ENCODE measurements at regions not wholly inside any gene's neighbourhood (a gene's known extent, or its start where the extent isn't known, plus 50 kb on each side); places are given as distances from the start of the nearest gene placed in this dataset.

DNA sequence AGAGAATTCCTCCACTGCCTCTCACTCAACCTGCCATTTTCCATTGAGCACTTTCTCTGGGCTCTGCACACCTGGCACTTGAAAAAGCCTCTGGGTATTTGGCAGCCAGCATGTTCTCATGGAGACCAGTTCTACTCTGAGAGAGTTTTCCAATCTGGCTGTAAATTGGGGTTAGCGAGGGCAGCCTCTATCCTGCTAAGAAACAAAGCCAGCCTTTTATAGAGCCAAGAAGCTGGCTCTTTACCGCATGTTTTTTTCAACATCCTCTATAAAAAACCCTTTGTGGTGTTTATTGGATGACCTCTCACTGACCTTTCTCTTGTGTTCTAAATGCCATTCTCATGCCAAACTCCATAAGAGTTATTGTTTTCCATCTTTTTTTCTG lies 52.6 kb upstream of the RCBTB2 start:
- H3K4me1 ChIP-seq (ENCODE audit: control insufficient read depth, insufficient read depth, low read length), result peaks cover 26% of the 10 kb centered on the region
- no TSS peak for BruUV-seq (replicated peaks)
- in situ Hi-C loops (cut with MboI), result no loop called here
- RAD21 ChIA-PET (ENCODE audit: unreplicated experiment), result no interaction called here
- no peak overlapping the region for H3K9ac ChIP-seq (ENCODE audit: control insufficient read depth, insufficient read depth, low read length)
- peak overlapping the region; percentile 17; the same call in 1 of the 2 replicates for H3K4me2 ChIP-seq (ENCODE audit: control insufficient read depth, insufficient read depth)
- no peak for FAIRE-seq
- POLR2A ChIA-PET, result no interaction called here
- no peaks in the 10 kb centered on the region for H3K79me2 ChIP-seq (ENCODE audit: control insufficient read depth, insufficient read depth, low read length)
- peaks cover 4% of the 10 kb centered on the region for H3K9me3 ChIP-seq (replicated peaks; ENCODE audit: control insufficient read depth, insufficient read depth, low read length)
- intact Hi-C loops (cut with micrococcal nuclease; ENCODE audit: unreplicated experiment), result no loop called here
- no peak for DNase-seq (ENCODE audit: low read depth, low spot score)
- H3K27ac ChIP-seq (ENCODE audit: control insufficient read depth, insufficient read depth), result no peak overlapping the region
- no peak for TF ChIP-seq HDAC2 (IDR thresholded peaks at IDR 0.05)
- TF ChIP-seq, protein P1, sequence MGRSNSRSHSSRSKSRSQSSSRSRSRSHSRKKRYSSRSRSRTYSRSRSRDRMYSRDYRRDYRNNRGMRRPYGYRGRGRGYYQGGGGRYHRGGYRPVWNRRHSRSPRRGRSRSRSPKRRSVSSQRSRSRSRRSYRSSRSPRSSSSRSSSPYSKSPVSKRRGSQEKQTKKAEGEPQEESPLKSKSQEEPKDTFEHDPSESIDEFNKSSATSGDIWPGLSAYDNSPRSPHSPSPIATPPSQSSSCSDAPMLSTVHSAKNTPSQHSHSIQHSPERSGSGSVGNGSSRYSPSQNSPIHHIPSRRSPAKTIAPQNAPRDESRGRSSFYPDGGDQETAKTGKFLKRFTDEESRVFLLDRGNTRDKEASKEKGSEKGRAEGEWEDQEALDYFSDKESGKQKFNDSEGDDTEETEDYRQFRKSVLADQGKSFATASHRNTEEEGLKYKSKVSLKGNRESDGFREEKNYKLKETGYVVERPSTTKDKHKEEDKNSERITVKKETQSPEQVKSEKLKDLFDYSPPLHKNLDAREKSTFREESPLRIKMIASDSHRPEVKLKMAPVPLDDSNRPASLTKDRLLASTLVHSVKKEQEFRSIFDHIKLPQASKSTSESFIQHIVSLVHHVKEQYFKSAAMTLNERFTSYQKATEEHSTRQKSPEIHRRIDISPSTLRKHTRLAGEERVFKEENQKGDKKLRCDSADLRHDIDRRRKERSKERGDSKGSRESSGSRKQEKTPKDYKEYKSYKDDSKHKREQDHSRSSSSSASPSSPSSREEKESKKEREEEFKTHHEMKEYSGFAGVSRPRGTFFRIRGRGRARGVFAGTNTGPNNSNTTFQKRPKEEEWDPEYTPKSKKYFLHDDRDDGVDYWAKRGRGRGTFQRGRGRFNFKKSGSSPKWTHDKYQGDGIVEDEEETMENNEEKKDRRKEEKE (IDR thresholded peaks at IDR 0.05), result no peak
- no peak; the same call in 2 of the 3 replicates for ATAC-seq
- H3K27me3 ChIP-seq (replicated peaks in 1 of 2; ENCODE audit: control insufficient read depth in 2 of 2, insufficient read depth in 2 of 2, low read length in 1 of 2), result no peaks in the 10 kb centered on the region
- H3K4me3 ChIP-seq, result no peak overlapping the region
- no peak overlapping the region for H2AFZ ChIP-seq (ENCODE audit: control insufficient read depth, low read depth, low read length)
- WGBS (ENCODE audit: insufficient coverage, insufficient replicate concordance, low lambda C conversion rate, missing lambda C conversion rate), result 95% methylated on average over 2 of the region's 2 CpGs
- CTCF ChIA-PET, result no interaction called here
- H4K20me1 ChIP-seq (ENCODE audit: control insufficient read depth, insufficient read depth), result no peaks in the 10 kb centered on the region
- H3K36me3 ChIP-seq (ENCODE audit: control insufficient read depth in 2 of 2, insufficient read depth in 2 of 2, low read length in 1 of 2), result no peaks in the 10 kb centered on the region
- SMC1A ChIA-PET (ENCODE audit: uncharacterized antibody, unreplicated experiment), result interaction anchor here (0.6 to 1.6 kb wide), 2 partner anchors 20 to 251 kb away, joined by 3 to 7 read pairs; no protein-coding TSS in a partner anchor

DNA sequence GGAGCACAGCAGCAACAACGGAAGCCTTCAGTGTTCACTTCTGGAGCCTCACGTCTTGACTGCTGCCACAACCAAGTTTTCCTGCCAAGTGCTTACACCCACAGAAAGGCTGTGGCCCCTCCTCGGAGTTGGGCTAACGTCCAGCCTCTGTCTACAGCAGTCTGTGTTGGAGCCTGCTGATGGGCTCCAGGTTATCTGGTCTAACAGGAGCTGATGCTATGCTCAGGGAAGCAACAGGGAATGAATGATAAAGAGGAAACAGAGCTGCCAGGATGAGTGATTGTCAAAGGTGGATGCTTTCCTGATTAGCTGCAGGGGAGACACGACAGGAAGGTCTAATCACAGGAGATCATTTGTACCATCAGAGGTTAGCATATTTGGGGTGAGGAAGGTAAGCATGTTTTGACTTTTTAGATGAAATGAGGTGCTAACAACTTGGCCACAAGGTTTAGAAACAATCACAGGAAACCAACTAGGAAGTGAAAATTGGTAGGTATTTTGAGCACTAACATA lies 53.8 kb upstream of the RCBTB2 start:
- BruUV-seq (replicated peaks), result no TSS peak
- Histone ChIP-seq H3K27ac (ENCODE audit: control insufficient read depth, insufficient read depth) (peak overlapping the region; percentile 45), H3K79me2 (ENCODE audit: control insufficient read depth, insufficient read depth, low read length) (no peaks in the 10 kb centered on the region), H2AFZ (ENCODE audit: control insufficient read depth, low read depth, low read length) (peak overlapping the region; percentile 3; the same call in 1 of the 2 replicates), H3K36me3 (ENCODE audit: control insufficient read depth in 2 of 2, insufficient read depth in 2 of 2, low read length in 1 of 2) (no peaks in the 10 kb centered on the region), H3K9ac (ENCODE audit: control insufficient read depth, insufficient read depth, low read length) (peak overlapping the region; percentile 1; the same call in 1 of the 2 replicates), H3K9me3 (replicated peaks; ENCODE audit: control insufficient read depth, insufficient read depth, low read length) (peaks cover 6% of the 10 kb centered on the region), H3K4me3 (no peak overlapping the region), H3K4me2 (ENCODE audit: control insufficient read depth, insufficient read depth) (peak overlapping the region; percentile 45), H3K27me3 (replicated peaks in 1 of 2; ENCODE audit: control insufficient read depth in 2 of 2, insufficient read depth in 2 of 2, low read length in 1 of 2) (no peaks in the 10 kb centered on the region), H3K4me1 (ENCODE audit: control insufficient read depth, insufficient read depth, low read length) (peaks cover 31% of the 10 kb centered on the region), H4K20me1 (ENCODE audit: control insufficient read depth, insufficient read depth) (no peaks in the 10 kb centered on the region)
- SMC1A ChIA-PET (ENCODE audit: uncharacterized antibody, unreplicated experiment), result no interaction called here
- ATAC-seq (peak; percentile 46), DNase-seq (ENCODE audit: low read depth, low spot score) (no peak), FAIRE-seq (no peak)
- in situ Hi-C loops (cut with MboI) (no loop called here), intact Hi-C loops (cut with micrococcal nuclease; ENCODE audit: unreplicated experiment) (no loop called here)
- POLR2A ChIA-PET, result no interaction called here
- CTCF ChIA-PET, result no interaction called here
- WGBS (ENCODE audit: insufficient coverage, insufficient replicate concordance, low lambda C conversion rate, missing lambda C conversion rate), result 9% methylated on average over 5 of the region's 5 CpGs
- RAD21 ChIA-PET (ENCODE audit: unreplicated experiment), result interaction anchor here (0.7 kb wide), 1 partner anchor 9 kb away, joined by 3 read pairs; no protein-coding TSS in a partner anchor
- TF ChIP-seq KDM1A (IDR thresholded peaks at IDR 0.05; ENCODE audit: borderline replicate concordance) (no peak), KAT2A (conservative IDR thresholded peaks at IDR 0.05; ENCODE audit: control insufficient read depth, low read depth, low read length) (no peak), TBL1XR1 (IDR thresholded peaks at IDR 0.05; ENCODE audit: low read depth, low read length) (no peak), SPI1 (IDR thresholded peaks at IDR 0.05; ENCODE audit: borderline replicate concordance, insufficient read depth, low read depth, low read length) (peak; percentile 48; the same call in 1 of the 2 replicates), MYC (IDR thresholded peaks at IDR 0.05; ENCODE audit: insufficient read depth, insufficient read length, insufficient replicate concordance, low read length, severe bottlenecking) (no peak), ESRRA (IDR thresholded peaks at IDR 0.05; ENCODE audit: low read length) (no peak)
- TF ChIP-seq, protein P2, sequence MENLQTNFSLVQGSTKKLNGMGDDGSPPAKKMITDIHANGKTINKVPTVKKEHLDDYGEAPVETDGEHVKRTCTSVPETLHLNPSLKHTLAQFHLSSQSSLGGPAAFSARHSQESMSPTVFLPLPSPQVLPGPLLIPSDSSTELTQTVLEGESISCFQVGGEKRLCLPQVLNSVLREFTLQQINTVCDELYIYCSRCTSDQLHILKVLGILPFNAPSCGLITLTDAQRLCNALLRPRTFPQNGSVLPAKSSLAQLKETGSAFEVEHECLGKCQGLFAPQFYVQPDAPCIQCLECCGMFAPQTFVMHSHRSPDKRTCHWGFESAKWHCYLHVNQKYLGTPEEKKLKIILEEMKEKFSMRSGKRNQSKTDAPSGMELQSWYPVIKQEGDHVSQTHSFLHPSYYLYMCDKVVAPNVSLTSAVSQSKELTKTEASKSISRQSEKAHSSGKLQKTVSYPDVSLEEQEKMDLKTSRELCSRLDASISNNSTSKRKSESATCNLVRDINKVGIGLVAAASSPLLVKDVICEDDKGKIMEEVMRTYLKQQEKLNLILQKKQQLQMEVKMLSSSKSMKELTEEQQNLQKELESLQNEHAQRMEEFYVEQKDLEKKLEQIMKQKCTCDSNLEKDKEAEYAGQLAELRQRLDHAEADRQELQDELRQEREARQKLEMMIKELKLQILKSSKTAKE (IDR thresholded peaks at IDR 0.05; ENCODE audit: low read depth, poor library complexity, severe bottlenecking), result no peak
- TF ChIP-seq, protein P3, sequence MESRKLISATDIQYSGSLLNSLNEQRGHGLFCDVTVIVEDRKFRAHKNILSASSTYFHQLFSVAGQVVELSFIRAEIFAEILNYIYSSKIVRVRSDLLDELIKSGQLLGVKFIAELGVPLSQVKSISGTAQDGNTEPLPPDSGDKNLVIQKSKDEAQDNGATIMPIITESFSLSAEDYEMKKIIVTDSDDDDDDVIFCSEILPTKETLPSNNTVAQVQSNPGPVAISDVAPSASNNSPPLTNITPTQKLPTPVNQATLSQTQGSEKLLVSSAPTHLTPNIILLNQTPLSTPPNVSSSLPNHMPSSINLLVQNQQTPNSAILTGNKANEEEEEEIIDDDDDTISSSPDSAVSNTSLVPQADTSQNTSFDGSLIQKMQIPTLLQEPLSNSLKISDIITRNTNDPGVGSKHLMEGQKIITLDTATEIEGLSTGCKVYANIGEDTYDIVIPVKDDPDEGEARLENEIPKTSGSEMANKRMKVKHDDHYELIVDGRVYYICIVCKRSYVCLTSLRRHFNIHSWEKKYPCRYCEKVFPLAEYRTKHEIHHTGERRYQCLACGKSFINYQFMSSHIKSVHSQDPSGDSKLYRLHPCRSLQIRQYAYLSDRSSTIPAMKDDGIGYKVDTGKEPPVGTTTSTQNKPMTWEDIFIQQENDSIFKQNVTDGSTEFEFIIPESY (IDR thresholded peaks at IDR 0.05), result no peak
